ENCODE measurements at regions not wholly inside any gene's neighbourhood (a gene's known extent, or its start where the extent isn't known, plus 50 kb on each side); places are given as distances from the start of the nearest gene placed in this dataset.

DNA sequence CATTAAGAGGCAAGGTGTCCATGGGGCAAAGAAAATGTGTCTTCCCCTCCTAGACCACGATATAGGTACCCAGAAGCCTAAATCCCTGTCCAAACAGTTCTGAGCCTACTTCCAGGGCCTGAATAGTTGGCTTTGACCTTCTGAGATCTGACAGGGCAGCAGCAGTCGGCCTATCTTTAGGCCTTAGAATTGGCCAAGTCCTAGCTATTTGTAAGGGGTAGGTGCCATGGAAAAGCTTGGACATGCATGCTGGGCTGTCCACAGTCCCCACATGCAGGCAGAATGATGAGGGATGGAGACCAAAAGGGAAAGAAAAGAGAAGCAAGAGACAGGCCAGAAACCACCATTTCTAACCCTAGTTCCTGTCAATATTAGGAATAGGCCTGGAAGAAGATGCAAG lies 346.1 kb downstream of the ANXA1 start:
- TF ChIP-seq, protein P1, sequence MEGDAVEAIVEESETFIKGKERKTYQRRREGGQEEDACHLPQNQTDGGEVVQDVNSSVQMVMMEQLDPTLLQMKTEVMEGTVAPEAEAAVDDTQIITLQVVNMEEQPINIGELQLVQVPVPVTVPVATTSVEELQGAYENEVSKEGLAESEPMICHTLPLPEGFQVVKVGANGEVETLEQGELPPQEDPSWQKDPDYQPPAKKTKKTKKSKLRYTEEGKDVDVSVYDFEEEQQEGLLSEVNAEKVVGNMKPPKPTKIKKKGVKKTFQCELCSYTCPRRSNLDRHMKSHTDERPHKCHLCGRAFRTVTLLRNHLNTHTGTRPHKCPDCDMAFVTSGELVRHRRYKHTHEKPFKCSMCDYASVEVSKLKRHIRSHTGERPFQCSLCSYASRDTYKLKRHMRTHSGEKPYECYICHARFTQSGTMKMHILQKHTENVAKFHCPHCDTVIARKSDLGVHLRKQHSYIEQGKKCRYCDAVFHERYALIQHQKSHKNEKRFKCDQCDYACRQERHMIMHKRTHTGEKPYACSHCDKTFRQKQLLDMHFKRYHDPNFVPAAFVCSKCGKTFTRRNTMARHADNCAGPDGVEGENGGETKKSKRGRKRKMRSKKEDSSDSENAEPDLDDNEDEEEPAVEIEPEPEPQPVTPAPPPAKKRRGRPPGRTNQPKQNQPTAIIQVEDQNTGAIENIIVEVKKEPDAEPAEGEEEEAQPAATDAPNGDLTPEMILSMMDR (conservative IDR thresholded peaks at IDR 0.05), result no peak
- no peak for TF ChIP-seq ZFX (IDR thresholded peaks at IDR 0.05)

Data from C4-2B (cell line).